ENCODE measurements at regions not wholly inside any gene's neighbourhood (a gene's known extent, or its start where the extent isn't known, plus 50 kb on each side); places are given as distances from the start of the nearest gene placed in this dataset.

- TF ChIP-seq, protein P1, sequence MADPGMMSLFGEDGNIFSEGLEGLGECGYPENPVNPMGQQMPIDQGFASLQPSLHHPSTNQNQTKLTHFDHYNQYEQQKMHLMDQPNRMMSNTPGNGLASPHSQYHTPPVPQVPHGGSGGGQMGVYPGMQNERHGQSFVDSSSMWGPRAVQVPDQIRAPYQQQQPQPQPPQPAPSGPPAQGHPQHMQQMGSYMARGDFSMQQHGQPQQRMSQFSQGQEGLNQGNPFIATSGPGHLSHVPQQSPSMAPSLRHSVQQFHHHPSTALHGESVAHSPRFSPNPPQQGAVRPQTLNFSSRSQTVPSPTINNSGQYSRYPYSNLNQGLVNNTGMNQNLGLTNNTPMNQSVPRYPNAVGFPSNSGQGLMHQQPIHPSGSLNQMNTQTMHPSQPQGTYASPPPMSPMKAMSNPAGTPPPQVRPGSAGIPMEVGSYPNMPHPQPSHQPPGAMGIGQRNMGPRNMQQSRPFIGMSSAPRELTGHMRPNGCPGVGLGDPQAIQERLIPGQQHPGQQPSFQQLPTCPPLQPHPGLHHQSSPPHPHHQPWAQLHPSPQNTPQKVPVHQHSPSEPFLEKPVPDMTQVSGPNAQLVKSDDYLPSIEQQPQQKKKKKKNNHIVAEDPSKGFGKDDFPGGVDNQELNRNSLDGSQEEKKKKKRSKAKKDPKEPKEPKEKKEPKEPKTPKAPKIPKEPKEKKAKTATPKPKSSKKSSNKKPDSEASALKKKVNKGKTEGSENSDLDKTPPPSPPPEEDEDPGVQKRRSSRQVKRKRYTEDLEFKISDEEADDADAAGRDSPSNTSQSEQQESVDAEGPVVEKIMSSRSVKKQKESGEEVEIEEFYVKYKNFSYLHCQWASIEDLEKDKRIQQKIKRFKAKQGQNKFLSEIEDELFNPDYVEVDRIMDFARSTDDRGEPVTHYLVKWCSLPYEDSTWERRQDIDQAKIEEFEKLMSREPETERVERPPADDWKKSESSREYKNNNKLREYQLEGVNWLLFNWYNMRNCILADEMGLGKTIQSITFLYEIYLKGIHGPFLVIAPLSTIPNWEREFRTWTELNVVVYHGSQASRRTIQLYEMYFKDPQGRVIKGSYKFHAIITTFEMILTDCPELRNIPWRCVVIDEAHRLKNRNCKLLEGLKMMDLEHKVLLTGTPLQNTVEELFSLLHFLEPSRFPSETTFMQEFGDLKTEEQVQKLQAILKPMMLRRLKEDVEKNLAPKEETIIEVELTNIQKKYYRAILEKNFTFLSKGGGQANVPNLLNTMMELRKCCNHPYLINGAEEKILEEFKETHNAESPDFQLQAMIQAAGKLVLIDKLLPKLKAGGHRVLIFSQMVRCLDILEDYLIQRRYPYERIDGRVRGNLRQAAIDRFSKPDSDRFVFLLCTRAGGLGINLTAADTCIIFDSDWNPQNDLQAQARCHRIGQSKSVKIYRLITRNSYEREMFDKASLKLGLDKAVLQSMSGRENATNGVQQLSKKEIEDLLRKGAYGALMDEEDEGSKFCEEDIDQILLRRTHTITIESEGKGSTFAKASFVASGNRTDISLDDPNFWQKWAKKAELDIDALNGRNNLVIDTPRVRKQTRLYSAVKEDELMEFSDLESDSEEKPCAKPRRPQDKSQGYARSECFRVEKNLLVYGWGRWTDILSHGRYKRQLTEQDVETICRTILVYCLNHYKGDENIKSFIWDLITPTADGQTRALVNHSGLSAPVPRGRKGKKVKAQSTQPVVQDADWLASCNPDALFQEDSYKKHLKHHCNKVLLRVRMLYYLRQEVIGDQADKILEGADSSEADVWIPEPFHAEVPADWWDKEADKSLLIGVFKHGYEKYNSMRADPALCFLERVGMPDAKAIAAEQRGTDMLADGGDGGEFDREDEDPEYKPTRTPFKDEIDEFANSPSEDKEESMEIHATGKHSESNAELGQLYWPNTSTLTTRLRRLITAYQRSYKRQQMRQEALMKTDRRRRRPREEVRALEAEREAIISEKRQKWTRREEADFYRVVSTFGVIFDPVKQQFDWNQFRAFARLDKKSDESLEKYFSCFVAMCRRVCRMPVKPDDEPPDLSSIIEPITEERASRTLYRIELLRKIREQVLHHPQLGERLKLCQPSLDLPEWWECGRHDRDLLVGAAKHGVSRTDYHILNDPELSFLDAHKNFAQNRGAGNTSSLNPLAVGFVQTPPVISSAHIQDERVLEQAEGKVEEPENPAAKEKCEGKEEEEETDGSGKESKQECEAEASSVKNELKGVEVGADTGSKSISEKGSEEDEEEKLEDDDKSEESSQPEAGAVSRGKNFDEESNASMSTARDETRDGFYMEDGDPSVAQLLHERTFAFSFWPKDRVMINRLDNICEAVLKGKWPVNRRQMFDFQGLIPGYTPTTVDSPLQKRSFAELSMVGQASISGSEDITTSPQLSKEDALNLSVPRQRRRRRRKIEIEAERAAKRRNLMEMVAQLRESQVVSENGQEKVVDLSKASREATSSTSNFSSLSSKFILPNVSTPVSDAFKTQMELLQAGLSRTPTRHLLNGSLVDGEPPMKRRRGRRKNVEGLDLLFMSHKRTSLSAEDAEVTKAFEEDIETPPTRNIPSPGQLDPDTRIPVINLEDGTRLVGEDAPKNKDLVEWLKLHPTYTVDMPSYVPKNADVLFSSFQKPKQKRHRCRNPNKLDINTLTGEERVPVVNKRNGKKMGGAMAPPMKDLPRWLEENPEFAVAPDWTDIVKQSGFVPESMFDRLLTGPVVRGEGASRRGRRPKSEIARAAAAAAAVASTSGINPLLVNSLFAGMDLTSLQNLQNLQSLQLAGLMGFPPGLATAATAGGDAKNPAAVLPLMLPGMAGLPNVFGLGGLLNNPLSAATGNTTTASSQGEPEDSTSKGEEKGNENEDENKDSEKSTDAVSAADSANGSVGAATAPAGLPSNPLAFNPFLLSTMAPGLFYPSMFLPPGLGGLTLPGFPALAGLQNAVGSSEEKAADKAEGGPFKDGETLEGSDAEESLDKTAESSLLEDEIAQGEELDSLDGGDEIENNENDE (IDR thresholded peaks at IDR 0.05; ENCODE audit: insufficient replicate concordance, low read length) = no peak
- TF ChIP-seq RBBP5 (IDR thresholded peaks at IDR 0.05; ENCODE audit: borderline replicate concordance, low read depth, low read length) = no peak
- no peak for TF ChIP-seq EZH2 (IDR thresholded peaks at IDR 0.05; ENCODE audit: low read depth, low read length, severe bottlenecking)
These were observed 52.5 kb upstream of the ARL8B start (continued) for GRCh38 chr3:5069627-5070026.

Data from H1 (cell line).